ENCODE measurements at regions not wholly inside any gene's neighbourhood (a gene's known extent, or its start where the extent isn't known, plus 50 kb on each side); places are given as distances from the start of the nearest gene placed in this dataset.

- TF ChIP-seq CTCF (IDR thresholded peaks at IDR 0.05) = no peak
- no peak for TF ChIP-seq POLR2A (IDR thresholded peaks at IDR 0.05)
Observed at GRCh38 chr2:65598996-65599395, 166.6 kb upstream of the SPRED2 start.
